Naive B cell (primary cell): ENCODE measurements at regions not wholly inside any gene's neighbourhood (a gene's known extent, or its start where the extent isn't known, plus 50 kb on each side); places are given as distances from the start of the nearest gene placed in this dataset.
"Not testable (repeated sequence)": the region's sequence is repeated elsewhere in the genome, so short reads cannot be mapped to it uniquely, and the experiment has no call there.

Source experiments
- ATAC-seq, 2 donors: fragments of 150-1000 bp; cut with Tn5 transposase; 2 replicates each; pipeline ENCODE4 v1.10.0; 2021; ENCODE audit warnings: low read depth in 2 of 2, mild to moderate bottlenecking in 2 of 2, moderate library complexity in 2 of 2
- DNase-seq: peaks from one replicate; pipeline ENCODE4 v3.0.0; 2022
- H3K27ac Mint-ChIP-seq, 6 donors: one replicate each; pipeline ENCODE4 v1.8.0; 2020 to 2022; ENCODE audit warnings: mild to moderate bottlenecking in 6 of 6, mixed read lengths in 6 of 6, moderate library complexity in 5 of 6, inconsistent platforms in 2 of 6
- H3K27me3 Mint-ChIP-seq, 3 donors: one replicate each; pipeline ENCODE4 v1.8.0; 2021 to 2022; ENCODE audit warnings: mixed read lengths in 3 of 3, mild to moderate bottlenecking in 1 of 3
- H3K36me3 Mint-ChIP-seq, 2 donors: one replicate each; pipeline ENCODE4 v1.8.0; 2020 to 2022; ENCODE audit warnings: mixed read lengths in 2 of 2, inconsistent platforms in 1 of 2, mild to moderate bottlenecking in 1 of 2
- H3K4me1 Mint-ChIP-seq, 3 donors: one replicate each; pipeline ENCODE4 v1.8.0; 2020 to 2022; ENCODE audit warnings: mixed read lengths in 3 of 3, inconsistent platforms in 1 of 3, mild to moderate bottlenecking in 1 of 3, moderate library complexity in 1 of 3
- H3K4me3 Mint-ChIP-seq, 8 donors: one replicate each; pipeline ENCODE4 v1.8.0; 2020 to 2022; ENCODE audit warnings: mild to moderate bottlenecking in 8 of 8, mixed read lengths in 8 of 8, moderate library complexity in 8 of 8, inconsistent platforms in 2 of 8
- H3K9me3 Mint-ChIP-seq, 7 donors: one replicate each; pipeline ENCODE4 v1.8.0; 2020 to 2022; ENCODE audit warnings: mixed read lengths in 7 of 7, mild to moderate bottlenecking in 5 of 7, inconsistent platforms in 2 of 7, moderate library complexity in 1 of 7

DNA sequence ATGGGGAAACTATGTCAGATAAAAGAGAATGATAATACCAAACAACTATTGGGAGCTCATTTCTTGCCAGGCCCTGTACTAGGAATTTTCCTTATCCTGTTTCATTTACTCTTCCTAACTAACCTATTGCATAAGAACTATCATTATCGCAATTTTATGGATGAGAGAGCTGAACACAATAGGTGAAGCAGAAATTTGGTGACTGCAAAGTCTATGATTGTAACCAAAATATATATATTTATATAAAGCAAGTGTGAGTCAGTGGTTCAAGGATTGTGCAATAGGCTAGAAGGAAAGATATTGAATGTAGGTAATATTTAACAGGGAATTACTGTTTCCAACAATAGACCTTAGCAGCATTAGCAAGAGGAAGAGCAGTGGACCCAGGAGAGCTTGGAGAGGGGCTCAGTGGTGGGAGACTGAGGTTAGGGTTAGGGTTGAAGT, 181.1 kb upstream of the TENT5A start:
- peaks cover 0 to 8% (median 4%) of the 10 kb centered on the region in 7 donors for H3K9me3 Mint-ChIP-seq
- ATAC-seq, result no peak
- H3K36me3 Mint-ChIP-seq, result no peaks in the 10 kb centered on the region
- H3K27ac Mint-ChIP-seq, result no peak overlapping the region
- no peaks in the 10 kb centered on the region for H3K4me1 Mint-ChIP-seq
- no peak overlapping the region for H3K4me3 Mint-ChIP-seq
- DNase-seq, result no peak
- peaks cover 0 to 8% (median 5%) of the 10 kb centered on the region in 3 donors for H3K27me3 Mint-ChIP-seq

DNA sequence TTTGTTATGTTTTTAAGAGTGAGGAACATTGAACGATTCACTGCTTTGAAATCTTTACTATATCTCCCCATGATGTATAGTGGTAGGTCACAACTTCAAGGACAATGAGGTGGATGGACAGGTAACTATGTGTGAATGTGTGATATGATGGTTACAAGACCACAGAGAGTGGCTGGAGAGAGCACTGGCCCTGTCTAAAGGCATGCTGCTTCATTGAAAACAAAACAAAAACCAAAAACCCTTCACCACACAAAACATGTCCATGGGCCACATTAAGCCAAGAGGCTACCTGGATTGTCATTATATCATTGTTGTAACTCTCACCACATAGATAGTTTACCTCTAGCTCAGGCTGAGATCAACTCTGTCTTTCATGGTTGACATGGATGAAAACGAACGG, 180.6 kb upstream of the TENT5A start:
- peak overlapping the region in 1 of 6 donors; percentile 25 for H3K27ac Mint-ChIP-seq
- H3K4me3 Mint-ChIP-seq, result no peak overlapping the region
- H3K27me3 Mint-ChIP-seq, result peaks cover 0 to 8% (median 5%) of the 10 kb centered on the region in 3 donors
- DNase-seq (no peak), ATAC-seq (no peak)
- H3K36me3 Mint-ChIP-seq, result no peaks in the 10 kb centered on the region
- H3K4me1 Mint-ChIP-seq, result no peaks in the 10 kb centered on the region
- H3K9me3 Mint-ChIP-seq, result peaks cover 0 to 8% (median 4%) of the 10 kb centered on the region in 7 donors

DNA sequence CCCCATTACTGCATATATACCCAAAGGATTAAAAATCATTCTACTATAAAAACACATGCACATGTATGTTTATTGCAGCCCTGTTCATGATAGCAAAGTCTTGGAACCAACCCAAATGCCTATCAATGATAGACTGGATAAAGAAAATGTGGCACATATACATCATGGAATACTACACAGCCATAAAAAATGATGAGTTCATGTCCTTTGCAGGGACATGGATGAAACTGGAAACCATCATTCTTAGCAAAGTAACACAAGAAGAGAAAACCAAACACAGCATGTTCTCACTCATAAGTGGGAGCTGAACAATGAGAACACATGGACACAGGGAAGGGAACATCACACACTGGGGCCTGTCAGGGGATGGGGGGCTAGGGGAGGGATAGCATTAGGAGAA, 180.0 kb upstream of the TENT5A start:
- H3K36me3 Mint-ChIP-seq, H3K9me3 Mint-ChIP-seq, DNase-seq: not testable (repeated sequence)

DNA sequence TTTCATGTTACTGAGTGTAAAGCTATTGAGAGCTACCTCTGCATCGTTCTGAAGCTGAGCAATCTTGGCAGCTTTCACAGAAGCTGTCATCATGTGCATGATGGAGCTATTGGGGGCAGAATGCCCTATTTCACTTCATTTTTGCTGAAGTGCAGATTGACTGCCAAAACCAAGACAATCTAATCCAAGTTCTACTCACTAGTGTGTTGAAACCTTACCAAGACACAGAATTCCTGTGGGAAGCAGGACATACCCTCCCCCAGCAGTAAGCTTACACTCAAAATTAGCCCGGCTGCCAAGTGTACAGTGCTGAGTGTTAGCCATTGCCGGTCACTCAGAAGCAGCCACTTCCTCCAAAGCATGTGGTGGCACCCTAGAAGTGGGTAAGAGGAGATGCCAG, 177.3 kb upstream of the TENT5A start:
- Mint-ChIP-seq H3K9me3 (peaks cover 0 to 8% (median 2%) of the 10 kb centered on the region in 7 donors), H3K36me3 (no peaks in the 10 kb centered on the region), H3K4me3 (no peak overlapping the region), H3K27me3 (peaks cover 0 to 5% (median 4%) of the 10 kb centered on the region in 3 donors), H3K27ac (peak overlapping the region in 1 of 6 donors; percentile 77), H3K4me1 (no peaks in the 10 kb centered on the region)
- no peak for DNase-seq
- ATAC-seq, result no peak

More for the DNA sequence above, 180.0 kb upstream of the TENT5A start:
- H3K27ac Mint-ChIP-seq, H3K4me3 Mint-ChIP-seq, ATAC-seq, H3K4me1 Mint-ChIP-seq, H3K27me3 Mint-ChIP-seq: not testable (repeated sequence)

DNA sequence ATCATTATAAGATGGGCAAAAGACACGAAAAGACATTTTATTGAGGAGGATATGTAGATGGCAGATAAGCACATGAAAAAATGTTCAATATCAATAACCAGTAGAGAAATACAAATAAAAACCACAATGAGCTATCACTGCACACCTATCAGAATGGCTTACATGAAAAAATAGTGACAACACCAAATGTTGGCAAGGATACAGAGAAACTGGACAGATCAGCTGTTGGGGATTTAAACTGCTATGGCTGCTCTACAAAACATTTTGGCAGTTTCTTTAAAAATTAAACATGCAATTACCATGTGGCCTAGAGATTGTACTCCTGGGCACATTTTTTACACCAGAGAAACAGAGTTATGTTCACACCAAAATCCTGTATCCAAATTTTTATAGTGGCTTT, 172.7 kb upstream of the TENT5A start:
- peaks cover 0 to 8% (median 0%) of the 10 kb centered on the region in 7 donors for H3K9me3 Mint-ChIP-seq
- no peak overlapping the region for H3K4me3 Mint-ChIP-seq
- H3K4me1 Mint-ChIP-seq, result no peaks in the 10 kb centered on the region
- no peaks in the 10 kb centered on the region for H3K36me3 Mint-ChIP-seq
- no peak overlapping the region for H3K27ac Mint-ChIP-seq
- DNase-seq (no peak), ATAC-seq (no peak)
- H3K27me3 Mint-ChIP-seq, result peaks cover 0 to 8% (median 4%) of the 10 kb centered on the region in 3 donors

- H3K9me3 Mint-ChIP-seq, result no peaks in the 10 kb centered on the region
- DNase-seq (no peak), ATAC-seq (no peak)
- H3K27ac Mint-ChIP-seq, result no peak overlapping the region
- no peaks in the 10 kb centered on the region for H3K4me1 Mint-ChIP-seq
- no peaks in the 10 kb centered on the region for H3K27me3 Mint-ChIP-seq
- H3K36me3 Mint-ChIP-seq, result no peaks in the 10 kb centered on the region
- no peak overlapping the region for H3K4me3 Mint-ChIP-seq
Measured at GRCh38 chr6:81909981-81910900, 157.8 kb upstream of the TENT5A start.

DNA sequence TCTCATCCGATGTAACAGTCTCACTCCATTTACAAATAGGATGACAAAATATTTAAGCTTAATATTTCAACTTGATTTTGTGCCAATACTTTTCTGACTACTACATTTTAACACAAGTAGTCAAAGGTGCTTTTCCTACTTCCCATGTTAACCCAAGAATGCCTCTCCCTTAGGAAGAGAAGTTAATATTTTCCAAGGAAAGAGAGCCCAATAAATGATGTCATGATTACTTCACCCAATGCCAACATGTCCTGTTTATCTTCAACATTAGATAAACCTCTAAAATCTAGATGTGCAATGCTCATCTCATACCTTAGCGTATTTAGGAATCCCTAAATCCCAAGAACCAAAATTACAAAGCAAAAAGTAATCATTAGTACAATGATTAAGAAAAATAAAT, 156.7 kb upstream of the TENT5A start:
- Mint-ChIP-seq H3K27ac (no peak overlapping the region), H3K4me1 (no peaks in the 10 kb centered on the region), H3K36me3 (no peaks in the 10 kb centered on the region), H3K4me3 (no peak overlapping the region), H3K27me3 (no peaks in the 10 kb centered on the region), H3K9me3 (no peaks in the 10 kb centered on the region)
- DNase-seq (no peak), ATAC-seq (no peak)

GRCh38 chr6:81906709-81907204, 154.3 kb upstream of the TENT5A start:
- no peak overlapping the region for H3K4me3 Mint-ChIP-seq
- H3K36me3 Mint-ChIP-seq, result no peaks in the 10 kb centered on the region
- DNase-seq, result no peak
- peaks cover 0 to 8% (median 0%) of the 10 kb centered on the region in 7 donors for H3K9me3 Mint-ChIP-seq
- no peak for ATAC-seq
- no peak overlapping the region for H3K27ac Mint-ChIP-seq
- no peaks in the 10 kb centered on the region for H3K27me3 Mint-ChIP-seq
- H3K4me1 Mint-ChIP-seq, result no peaks in the 10 kb centered on the region

DNA sequence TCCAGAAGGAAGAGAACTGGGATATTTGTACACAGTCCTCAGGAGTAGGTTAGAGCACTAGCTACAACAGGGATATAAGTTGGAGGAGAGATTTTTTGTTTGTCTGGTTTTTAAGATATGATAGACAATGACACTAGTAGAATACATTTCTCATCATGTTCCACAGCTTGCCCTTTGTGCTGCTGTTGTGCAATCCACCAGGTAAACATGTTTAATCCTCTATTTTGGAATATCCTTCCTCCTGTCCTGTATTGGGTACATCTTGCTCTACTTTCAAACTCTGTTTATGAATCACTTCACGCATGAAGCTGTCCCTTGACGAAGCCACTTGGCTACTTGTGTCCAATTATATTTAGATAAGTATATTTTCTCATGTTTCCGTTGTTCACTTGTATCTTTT, 153.6 kb upstream of the TENT5A start:
- DNase-seq, result no peak
- ATAC-seq, result no peak
- Mint-ChIP-seq H3K36me3 (no peaks in the 10 kb centered on the region), H3K4me3 (no peak overlapping the region), H3K27ac (no peak overlapping the region), H3K9me3 (peaks cover 0 to 8% (median 0%) of the 10 kb centered on the region in 7 donors), H3K4me1 (no peaks in the 10 kb centered on the region), H3K27me3 (no peaks in the 10 kb centered on the region)

DNA sequence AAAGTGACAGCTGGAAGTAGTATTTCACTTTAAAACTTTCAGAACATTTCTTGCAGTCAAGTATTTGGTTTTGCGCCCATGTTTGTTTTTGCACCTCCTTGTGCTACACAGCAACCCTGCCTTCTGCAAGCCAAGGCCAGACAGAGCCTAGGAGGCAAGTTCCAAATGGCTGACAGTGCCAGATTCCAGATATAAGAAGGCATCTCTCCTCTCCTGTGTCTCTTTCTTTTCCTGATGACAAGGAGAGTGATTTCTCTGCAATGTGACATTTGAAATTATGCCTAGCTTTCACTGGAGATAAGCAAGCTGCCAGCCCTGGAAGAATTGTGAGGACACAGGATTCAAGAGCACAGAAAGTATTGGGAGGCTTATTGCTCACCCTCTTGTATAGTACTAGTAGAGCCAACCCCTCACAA, 149.1 kb upstream of the TENT5A start:
- Mint-ChIP-seq H3K4me3 (no peak overlapping the region), H3K27me3 (peaks cover 0 to 13% (median 9%) of the 10 kb centered on the region in 3 donors), H3K36me3 (no peaks in the 10 kb centered on the region), H3K4me1 (no peaks in the 10 kb centered on the region), H3K27ac (no peak overlapping the region), H3K9me3 (peaks cover 0 to 8% (median 0%) of the 10 kb centered on the region in 7 donors)
- DNase-seq, result no peak
- no peak for ATAC-seq

DNA sequence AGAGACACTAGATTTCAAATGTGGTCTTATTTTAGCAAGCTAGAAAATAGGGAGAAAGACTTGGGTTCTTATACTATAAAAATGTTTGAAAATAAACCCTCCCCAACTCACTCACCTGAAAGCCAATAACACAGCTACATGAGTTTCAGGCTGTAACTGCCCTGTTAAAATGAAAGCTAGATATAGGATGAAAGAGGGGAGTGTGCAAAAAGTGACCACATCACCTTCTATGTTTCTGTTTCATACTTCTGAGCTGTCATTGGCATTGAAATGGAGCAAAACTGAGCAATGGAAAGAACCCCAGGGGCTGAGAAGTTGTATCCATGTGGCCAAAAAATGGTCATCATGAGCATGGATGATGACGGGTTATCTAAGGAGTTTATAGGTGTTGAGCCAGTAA, 148.1 kb upstream of the TENT5A start:
- Mint-ChIP-seq H3K36me3 (no peaks in the 10 kb centered on the region), H3K27me3 (peaks cover 0 to 16% (median 12%) of the 10 kb centered on the region in 3 donors), H3K27ac (no peak overlapping the region), H3K4me3 (no peak overlapping the region), H3K9me3 (peaks cover 0 to 8% (median 0%) of the 10 kb centered on the region in 7 donors), H3K4me1 (no peaks in the 10 kb centered on the region)
- no peak for DNase-seq
- ATAC-seq, result no peak

- Mint-ChIP-seq H3K4me1 (no peaks in the 10 kb centered on the region), H3K4me3 (no peak overlapping the region), H3K9me3 (peaks cover 0 to 5% (median 0%) of the 10 kb centered on the region in 7 donors), H3K27ac (no peak overlapping the region), H3K36me3 (no peaks in the 10 kb centered on the region), H3K27me3 (peaks cover 0 to 16% (median 12%) of the 10 kb centered on the region in 3 donors)
- ATAC-seq, result no peak
- DNase-seq, result no peak
Measured at GRCh38 chr6:81897793-81898192, 145.3 kb upstream of the TENT5A start.

DNA sequence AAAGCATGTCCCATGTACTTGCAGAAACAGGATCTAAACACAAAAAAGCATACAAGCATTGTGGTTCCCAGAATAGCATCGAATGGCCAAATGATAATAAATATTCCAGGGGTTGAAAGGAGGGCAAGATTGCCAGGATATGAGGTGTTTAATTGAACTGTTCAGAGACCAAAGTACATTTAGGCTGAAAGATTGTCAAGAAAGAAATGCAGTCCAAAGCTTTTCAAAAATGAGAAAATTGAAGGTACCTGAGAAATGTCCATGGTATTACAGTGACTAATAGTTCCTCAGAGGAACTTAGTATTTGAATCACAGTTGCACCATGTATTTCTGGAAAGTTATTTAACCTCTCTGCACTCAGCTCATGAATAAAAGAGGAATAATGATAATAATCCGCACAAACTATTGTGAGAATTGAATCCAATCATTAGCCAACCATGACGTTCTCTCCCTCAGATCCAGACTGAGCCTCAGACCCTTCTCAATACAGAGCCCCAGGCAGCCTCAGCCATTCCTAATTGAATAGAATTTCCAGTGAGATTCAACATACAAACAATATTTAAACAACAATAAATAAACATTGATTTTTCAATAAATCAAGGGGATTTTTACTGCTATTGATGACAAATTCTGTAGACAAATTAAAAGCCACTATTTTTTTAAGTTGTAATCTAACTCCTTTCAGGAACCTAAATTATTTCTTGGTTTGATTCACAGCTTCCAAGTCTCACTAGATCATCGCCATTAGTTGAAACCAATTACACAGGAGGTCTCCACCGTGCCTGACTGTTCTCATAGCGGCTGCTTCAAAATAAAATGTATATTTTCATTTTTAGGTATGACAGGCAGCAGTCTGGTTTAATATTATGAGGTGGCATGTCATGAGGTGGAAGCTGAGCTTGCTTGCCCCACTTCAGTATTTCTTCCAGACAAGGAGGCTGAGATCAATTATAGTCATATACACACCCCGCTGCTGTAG, 144.3 kb upstream of the TENT5A start:
- H3K9me3 Mint-ChIP-seq, result no peaks in the 10 kb centered on the region
- no peak overlapping the region for H3K27ac Mint-ChIP-seq
- peaks cover 0 to 21% (median 19%) of the 10 kb centered on the region in 3 donors for H3K27me3 Mint-ChIP-seq
- no peak overlapping the region for H3K4me3 Mint-ChIP-seq
- DNase-seq, result no peak
- no peak for ATAC-seq
- no peaks in the 10 kb centered on the region for H3K4me1 Mint-ChIP-seq
- H3K36me3 Mint-ChIP-seq, result no peaks in the 10 kb centered on the region
